C1 segment of cervical spinal cord (tissue), 14 donors: ENCODE measurements at regions not wholly inside any gene's neighbourhood (a gene's known extent, or its start where the extent isn't known, plus 50 kb on each side); places are given as distances from the start of the nearest gene placed in this dataset.

Source experiments
- DNase-seq, 14 donors: peaks; one replicate each; lab custom pipeline; 2025; lab: John Stamatoyannopoulos, UW

DNA sequence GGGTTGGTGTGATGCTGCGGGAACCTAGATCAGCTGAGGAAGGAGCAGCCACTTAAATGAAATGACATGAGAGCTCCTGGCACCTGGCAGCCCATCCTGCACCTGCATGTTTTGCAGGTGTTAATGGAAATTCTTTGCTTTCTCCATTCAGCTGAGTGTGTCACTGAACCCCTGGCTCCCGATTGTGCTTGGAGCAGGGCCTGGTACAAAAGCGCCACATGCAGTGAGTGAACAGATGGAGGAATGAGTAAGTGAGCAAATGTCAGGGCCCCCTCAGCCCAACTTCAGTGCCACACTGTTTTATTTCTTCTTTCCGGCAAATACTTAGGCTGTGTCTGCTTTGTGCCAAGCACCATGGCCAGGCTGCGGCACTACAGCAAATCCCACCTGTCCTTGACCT, 132.2 kb downstream of the ASB7 start:
- peak in 1 of 14 donors; percentile 66 for DNase-seq

- no peak for DNase-seq
These were observed 133.0 kb downstream of the ASB7 start for GRCh38 chr15:100735129-100736053.

DNA sequence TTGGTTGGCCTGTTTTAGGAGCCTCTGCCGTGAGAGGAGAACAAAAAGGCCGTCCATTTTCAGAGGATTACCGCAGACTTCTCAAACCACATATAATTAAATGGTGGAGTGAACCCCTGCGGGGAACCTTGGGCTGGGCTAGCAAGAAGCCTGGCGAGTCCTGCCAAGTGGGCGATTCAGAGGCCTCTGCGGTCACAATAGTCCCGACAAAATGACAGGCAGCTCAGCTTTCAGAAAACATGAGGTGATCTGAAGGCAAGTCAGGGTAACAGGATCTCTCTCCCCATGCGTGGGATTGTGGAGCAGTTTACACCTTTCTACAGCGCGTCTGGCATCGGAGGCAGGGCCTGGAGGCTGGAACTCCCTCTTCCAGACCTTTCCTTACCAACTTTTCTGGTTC, 134.8 kb downstream of the ASB7 start:
- no peak for DNase-seq

- no peak for DNase-seq
These were observed 136.2 kb downstream of the ASB7 start for GRCh38 chr15:100738614-100739013.

DNA sequence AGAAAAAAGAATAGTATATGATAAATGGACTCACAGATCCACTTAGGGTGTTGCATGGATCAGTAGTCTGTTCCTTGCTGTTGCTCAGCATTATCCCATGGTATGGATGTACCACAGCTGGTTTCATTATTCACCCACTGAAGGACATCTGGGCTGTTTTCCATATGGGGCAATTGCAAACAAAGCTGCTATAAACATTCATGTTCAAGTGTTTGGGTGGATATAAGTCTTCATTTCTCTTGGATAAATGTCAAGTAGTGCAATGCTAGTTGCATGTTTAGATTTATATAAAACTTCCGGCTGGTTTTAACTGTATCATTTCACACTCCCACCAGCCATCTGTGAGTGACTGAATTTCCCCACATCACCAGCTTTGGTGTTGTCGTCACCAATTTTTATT, 137.7 kb downstream of the ASB7 start:
- DNase-seq: no peak

GRCh38 chr15:100751585-100751984, 128.0 kb upstream of the ALDH1A3 start:
- DNase-seq: no peak

DNA sequence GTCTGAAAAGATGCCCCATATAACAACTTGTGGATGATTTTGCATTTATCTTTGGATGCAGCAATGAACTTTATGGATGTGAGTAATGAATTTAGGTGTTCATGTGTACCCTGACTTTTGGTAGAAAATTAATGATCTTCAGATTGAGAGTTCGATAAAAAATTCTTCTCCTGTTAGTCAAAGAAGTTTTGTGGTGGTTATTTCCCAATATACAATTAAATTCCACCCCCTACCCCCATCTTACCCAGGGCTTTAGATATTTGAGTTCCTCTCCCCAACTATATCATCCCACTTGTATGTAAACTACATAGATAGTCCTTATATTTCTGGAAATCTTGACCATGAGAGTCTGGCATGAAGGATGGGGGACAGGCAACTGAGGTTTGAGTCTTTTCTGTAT, 126.1 kb upstream of the ALDH1A3 start:
- no peak for DNase-seq

GRCh38 chr15:100757661-100758060, 122.0 kb upstream of the ALDH1A3 start:
- DNase-seq: no peak

DNA sequence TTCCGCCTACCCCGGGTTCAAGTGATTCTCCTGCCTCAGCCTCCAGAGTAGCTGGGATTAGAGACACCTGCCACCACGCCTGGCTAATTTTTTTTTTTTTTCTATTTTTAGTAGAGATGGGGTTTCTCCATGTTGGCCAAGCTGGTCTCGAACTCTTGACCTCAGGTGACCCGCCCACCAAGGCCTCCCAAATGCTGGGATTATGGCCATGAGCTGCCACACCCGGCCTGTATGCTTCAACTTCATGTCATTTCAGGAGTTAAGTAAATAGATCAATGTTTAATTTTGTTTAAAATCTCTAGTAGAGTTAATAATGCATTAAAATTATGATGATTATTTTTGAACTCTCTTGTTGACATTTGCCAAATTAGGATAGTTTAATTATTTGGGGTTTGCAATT, 121.1 kb upstream of the ALDH1A3 start:
- no peak for DNase-seq

GRCh38 chr15:100759106-100759505, 120.5 kb upstream of the ALDH1A3 start:
- DNase-seq: no peak

GRCh38 chr15:100759698-100760356, 119.8 kb upstream of the ALDH1A3 start:
- DNase-seq: no peak

GRCh38 chr15:100760357-100760903, 119.2 kb upstream of the ALDH1A3 start:
- DNase-seq: no peak

DNA sequence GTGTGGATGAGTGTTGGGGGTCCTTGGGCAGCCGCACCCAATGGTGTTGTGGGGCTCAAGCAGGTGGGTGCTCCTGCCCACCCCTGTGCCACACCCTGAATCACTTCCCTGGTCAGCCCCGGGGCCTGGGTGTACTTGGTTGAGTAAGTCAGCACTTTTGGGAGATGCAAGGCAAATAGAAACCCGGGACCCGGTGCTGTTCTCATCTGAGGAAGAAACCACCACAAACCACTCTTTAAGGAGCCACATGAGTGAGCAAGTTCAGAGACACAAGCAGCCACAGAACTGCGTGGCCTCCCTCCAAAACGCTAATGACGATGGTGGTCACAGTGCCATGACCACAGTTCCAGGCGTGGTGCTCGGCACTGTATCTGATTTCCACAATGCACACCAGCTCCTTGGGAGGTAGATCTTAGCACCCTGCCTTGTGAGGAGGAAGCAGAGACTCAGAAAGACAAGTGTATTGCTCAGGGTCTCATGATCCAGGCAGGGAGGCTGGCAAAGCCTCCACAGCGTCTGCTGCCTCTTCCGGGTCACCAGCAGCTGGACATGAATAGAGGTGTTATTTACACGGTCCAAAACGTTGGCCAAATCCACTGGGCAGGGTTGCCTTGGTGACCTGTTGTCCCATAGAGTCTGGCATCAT, 118.2 kb upstream of the ALDH1A3 start:
- no peak for DNase-seq

- no peak for DNase-seq
These were observed 117.3 kb upstream of the ALDH1A3 start for GRCh38 chr15:100762289-100762688.

- DNase-seq: no peak
These were observed 116.5 kb upstream of the ALDH1A3 start for GRCh38 chr15:100762913-100763834.

GRCh38 chr15:100763835-100764750, 115.5 kb upstream of the ALDH1A3 start:
- no peak for DNase-seq

DNA sequence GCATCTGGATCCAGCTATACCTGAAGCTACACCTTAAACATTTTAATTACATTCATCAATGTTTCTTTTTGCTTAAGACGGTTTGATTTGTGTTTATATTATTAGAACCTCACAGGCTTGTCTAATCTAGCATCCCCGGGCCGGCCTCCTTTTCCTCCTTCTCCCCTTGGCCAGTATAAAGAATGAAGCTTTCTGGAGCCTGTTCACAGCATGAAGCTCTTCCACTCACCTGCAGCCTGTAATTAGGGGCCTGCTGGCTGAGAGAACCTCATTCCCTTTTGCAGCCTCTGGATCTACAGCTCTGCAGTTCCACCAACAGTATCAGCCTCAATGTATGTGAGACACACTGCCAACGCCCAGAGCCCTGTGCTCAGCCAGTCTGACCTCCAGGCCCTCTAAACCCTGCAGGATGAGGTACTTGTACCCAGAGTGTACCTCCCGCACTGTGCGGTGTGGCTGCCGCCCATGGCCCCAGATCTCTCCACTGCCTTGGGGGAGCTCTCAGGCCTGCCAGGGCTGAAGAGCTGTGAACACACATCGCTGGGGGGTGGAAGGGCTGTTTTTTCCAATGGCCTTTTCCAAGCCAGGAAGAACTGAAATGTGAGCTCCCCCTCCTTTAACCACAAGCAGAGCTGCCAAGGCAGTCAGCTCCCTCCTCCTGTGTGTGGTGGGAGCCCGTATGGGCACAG, 114.7 kb upstream of the ALDH1A3 start:
- DNase-seq: no peak

DNA sequence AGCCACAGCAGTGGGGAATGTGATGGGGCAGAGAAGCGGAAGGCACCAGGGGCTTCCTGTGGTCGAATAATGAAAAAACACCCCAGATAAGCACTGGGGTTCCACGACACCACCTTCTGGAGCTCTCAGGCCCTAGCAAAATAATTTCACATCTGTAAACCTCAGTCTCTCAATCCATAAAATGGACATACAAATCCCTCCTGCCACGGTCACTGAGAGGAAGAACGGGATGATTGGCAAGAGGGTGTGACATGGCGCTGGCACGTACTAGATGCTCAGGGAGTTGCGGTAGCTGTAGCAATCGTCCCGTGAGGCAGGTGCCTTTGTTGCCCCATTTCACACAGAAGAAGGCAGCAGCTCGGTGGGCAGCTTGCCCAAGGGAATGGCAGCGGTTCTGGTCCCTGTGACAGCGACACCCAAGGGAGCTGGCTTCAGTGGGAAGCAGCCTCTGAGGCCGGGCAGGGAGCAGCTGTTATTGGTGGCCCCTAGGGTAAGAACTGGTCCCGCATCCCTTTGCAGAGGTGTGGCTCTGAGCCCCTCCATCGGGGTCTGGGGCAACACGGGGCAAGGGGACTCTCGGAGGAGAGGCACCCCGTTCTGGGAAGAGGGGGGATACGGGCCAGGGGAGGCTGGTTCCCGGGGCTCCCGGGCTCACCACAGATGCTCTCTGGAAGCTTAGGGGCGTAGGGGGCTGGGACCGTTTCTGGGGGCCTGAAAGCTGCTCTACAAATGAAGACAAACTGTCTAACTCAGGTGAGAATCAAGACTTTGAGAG, 114.0 kb upstream of the ALDH1A3 start:
- no peak for DNase-seq
